ENCODE measurements at regions not wholly inside any gene's neighbourhood (a gene's known extent, or its start where the extent isn't known, plus 50 kb on each side); places are given as distances from the start of the nearest gene placed in this dataset.
A peak's percentile ranks its signal among the peaks of the same experiment; 100 is the strongest.

DNA sequence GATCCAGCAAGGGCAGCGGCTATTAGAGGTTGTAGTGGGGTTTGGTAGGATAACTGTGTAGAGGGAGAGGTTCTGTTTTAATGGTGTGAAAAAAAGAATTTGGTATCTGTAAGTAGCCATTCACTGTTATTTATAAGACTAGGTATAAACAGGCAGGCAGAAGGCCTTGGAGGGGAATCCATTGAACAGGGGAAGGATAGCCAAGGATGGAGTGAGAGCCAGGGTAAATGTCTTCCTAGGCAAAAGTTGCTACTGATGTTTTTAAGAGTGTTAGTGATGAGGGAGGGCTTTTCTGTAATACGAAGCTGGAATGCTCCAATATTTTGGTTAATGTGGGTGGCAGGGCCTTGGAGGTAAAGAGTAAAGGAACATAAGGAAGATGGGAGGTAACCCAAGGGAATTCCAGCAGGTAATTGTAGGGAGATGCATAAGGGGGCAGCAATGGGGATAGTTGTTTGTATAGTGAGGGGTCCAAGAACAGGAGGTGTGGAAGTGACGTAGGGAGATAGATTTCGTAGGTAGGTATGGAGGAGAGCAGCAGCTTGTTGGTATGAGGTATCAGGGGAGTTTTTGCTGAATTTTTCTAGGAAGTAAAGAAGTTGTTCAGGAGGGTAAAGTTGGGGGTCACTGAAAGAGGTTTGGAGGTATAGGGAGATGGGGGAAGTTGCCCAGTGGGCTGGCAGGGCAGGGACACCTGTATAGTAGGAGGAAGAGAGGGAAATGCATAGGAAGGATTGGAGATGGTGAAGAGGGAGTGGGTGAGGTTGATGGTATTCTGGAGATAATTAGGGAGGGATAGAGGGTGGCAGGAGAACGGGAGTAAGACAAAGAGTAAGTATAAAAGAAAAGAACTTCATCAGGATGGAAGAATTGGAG is 752.4 kb upstream of the ADGRB3 start (continued):
- peak in 1 of 2 experiments; percentile 31; a peak in 1 of 4 replicates for TF ChIP-seq MAZ (CRISPR knock-in tag; conservative IDR thresholded peaks at IDR 0.05 in 1 of 2, IDR thresholded peaks at IDR 0.05 in 1 of 2)
- peak; percentile 70; the same call in 1 of the 2 replicates for TF ChIP-seq AFF4 (CRISPR knock-in tag; IDR thresholded peaks at IDR 0.05)
- TF ChIP-seq NR0B1 (IDR thresholded peaks at IDR 0.05; ENCODE audit: partially characterized antibody), result no peak
- 0 out of 2 replicates have a peak, but pooled peaks have one; percentile 35 for TF ChIP-seq LCOR (CRISPR knock-in tag; IDR thresholded peaks at IDR 0.05)
- peak; percentile 22; the same call in 1 of the 2 replicates for TF ChIP-seq PHB2 (IDR thresholded peaks at IDR 0.05; ENCODE audit: low read depth)
- no peak for TF ChIP-seq ZC3H4 (CRISPR knock-in tag; IDR thresholded peaks at IDR 0.05; ENCODE audit: borderline replicate concordance)
- no peak for TF ChIP-seq CREB1 (IDR thresholded peaks at IDR 0.05)
- TF ChIP-seq CREB1 (CRISPR knock-in tag; IDR thresholded peaks at IDR 0.05), result peak; percentile 12; the same call in 1 of the 2 replicates
- peak; percentile 22; the same call in 1 of the 2 replicates for TF ChIP-seq ARID1B (IDR thresholded peaks at IDR 0.05)
- TF ChIP-seq, protein P1, sequence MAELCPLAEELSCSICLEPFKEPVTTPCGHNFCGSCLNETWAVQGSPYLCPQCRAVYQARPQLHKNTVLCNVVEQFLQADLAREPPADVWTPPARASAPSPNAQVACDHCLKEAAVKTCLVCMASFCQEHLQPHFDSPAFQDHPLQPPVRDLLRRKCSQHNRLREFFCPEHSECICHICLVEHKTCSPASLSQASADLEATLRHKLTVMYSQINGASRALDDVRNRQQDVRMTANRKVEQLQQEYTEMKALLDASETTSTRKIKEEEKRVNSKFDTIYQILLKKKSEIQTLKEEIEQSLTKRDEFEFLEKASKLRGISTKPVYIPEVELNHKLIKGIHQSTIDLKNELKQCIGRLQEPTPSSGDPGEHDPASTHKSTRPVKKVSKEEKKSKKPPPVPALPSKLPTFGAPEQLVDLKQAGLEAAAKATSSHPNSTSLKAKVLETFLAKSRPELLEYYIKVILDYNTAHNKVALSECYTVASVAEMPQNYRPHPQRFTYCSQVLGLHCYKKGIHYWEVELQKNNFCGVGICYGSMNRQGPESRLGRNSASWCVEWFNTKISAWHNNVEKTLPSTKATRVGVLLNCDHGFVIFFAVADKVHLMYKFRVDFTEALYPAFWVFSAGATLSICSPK (IDR thresholded peaks at IDR 0.05; ENCODE audit: borderline replicate concordance), result peak; percentile 74; the same call in 1 of the 2 replicates
- TF ChIP-seq HSF4 (CRISPR knock-in tag; IDR thresholded peaks at IDR 0.05; ENCODE audit: borderline replicate concordance), result no peak
- TF ChIP-seq POLR2AphosphoS5 (IDR thresholded peaks at IDR 0.05; ENCODE audit: control insufficient read depth, insufficient read depth, low read depth, low read length), result peak; percentile 63
- TF ChIP-seq ZNF316 (IDR thresholded peaks at IDR 0.05), result 0 out of 2 replicates have a peak, but pooled peaks have one; percentile 1
- TF ChIP-seq, protein P2, sequence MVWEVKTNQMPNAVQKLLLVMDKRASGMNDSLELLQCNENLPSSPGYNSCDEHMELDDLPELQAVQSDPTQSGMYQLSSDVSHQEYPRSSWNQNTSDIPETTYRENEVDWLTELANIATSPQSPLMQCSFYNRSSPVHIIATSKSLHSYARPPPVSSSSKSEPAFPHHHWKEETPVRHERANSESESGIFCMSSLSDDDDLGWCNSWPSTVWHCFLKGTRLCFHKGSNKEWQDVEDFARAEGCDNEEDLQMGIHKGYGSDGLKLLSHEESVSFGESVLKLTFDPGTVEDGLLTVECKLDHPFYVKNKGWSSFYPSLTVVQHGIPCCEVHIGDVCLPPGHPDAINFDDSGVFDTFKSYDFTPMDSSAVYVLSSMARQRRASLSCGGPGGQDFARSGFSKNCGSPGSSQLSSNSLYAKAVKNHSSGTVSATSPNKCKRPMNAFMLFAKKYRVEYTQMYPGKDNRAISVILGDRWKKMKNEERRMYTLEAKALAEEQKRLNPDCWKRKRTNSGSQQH (CRISPR knock-in tag; IDR thresholded peaks at IDR 0.05), result peak; percentile 74
- TF ChIP-seq POLR2A (conservative IDR thresholded peaks at IDR 0.05), result peak; percentile 79

Measured in K562 (cell line).